Lung (tissue), 11 donors: ENCODE measurements at regions not wholly inside any gene's neighbourhood (a gene's known extent, or its start where the extent isn't known, plus 50 kb on each side); places are given as distances from the start of the nearest gene placed in this dataset.
"Not testable (repeated sequence)": the region's sequence is repeated elsewhere in the genome, so short reads cannot be mapped to it uniquely, and the experiment has no call there.

ENCODE experiments used
- ATAC-seq: fragments of 200-7000 bp; cut with Tn5 transposase; one replicate; pipeline ENCODE4 v1.9.1; 2020; ENCODE audit warnings: moderate number of reproducible peaks; ENCODE audit not compliant: insufficient read depth, low FRiP score
- DNase-seq, 3 donors: peaks; one replicate each; pipeline ENCODE4 v3.0.0-alpha.2; 2013 to 2017
- H3K27ac ChIP-seq, 2 donors: one replicate each; pipeline ENCODE4 v1.5.1; 2013; ENCODE audit warnings: mild to moderate bottlenecking in 2 of 2, moderate library complexity in 2 of 2, control low read depth in 1 of 2, inconsistent platforms in 1 of 2, low read depth in 1 of 2, low read length in 1 of 2
- H3K27me3 ChIP-seq, 3 donors: one replicate each; pipeline ENCODE4 v1.5.1; 2013; ENCODE audit warnings: low read length in 2 of 3; ENCODE audit not compliant: control insufficient read depth in 3 of 3, insufficient read depth in 3 of 3
- H3K36me3 ChIP-seq, 4 donors: one replicate each; pipeline ENCODE4 v1.5.1; 2013; ENCODE audit warnings: low read length in 4 of 4, mild to moderate bottlenecking in 1 of 4, moderate library complexity in 1 of 4; ENCODE audit not compliant: control insufficient read depth in 4 of 4, insufficient read depth in 4 of 4
- H3K4me1 ChIP-seq, 5 donors: one replicate each; pipeline ENCODE4 v1.5.1; 2013; ENCODE audit warnings: low read length in 5 of 5, mild to moderate bottlenecking in 2 of 5, moderate library complexity in 1 of 5; ENCODE audit not compliant: control insufficient read depth in 5 of 5, insufficient read depth in 5 of 5
- H3K4me3 ChIP-seq: one replicate; pipeline ENCODE4 v1.5.1; 2013; ENCODE audit warnings: mild to moderate bottlenecking, control low read depth, moderate library complexity
- H3K9ac ChIP-seq, 2 donors: one replicate each; pipeline ENCODE4 v1.5.1; 2013; ENCODE audit warnings: low read length in 2 of 2, control low read depth in 1 of 2; ENCODE audit not compliant: insufficient read depth in 1 of 2
- H3K9me3 ChIP-seq, 4 donors: one replicate each; pipeline ENCODE4 v1.5.1; 2013; ENCODE audit warnings: low read length in 3 of 4, mild to moderate bottlenecking in 1 of 4, moderate library complexity in 1 of 4; ENCODE audit not compliant: control insufficient read depth in 4 of 4, insufficient read depth in 3 of 4
- WGBS, 2 donors: extraction: QIAGEN DNeasy Blood & Tissue Kit; methylation state at CpG; one replicate each; pipeline ENCODE4 v1.1.7; 2013; 5-methylcytosine and 5-hydroxymethylcytosine counted together
- TF ChIP-seq, protein P1 (sequence below): IDR thresholded peaks from 2 replicates; pipeline ENCODE4 v1.5.1; 2012; ENCODE audit warnings: mild to moderate bottlenecking; ENCODE audit errors: control extremely low read depth, extremely low read depth
- donor health status: control.
- donor health status: control.
- donor health status: Bipolar disorder and iron deficiency.
- donor health status: healthy.
- donor health status: DM: yes; HTN: yes; CAD: no.

- Histone ChIP-seq H3K4me1 (peaks cover 0 to 34% (median 10%) of the 10 kb centered on the region in 5 donors), H3K4me3 (no peak overlapping the region), H3K9me3 (no peaks in the 10 kb centered on the region), H3K36me3 (no peaks in the 10 kb centered on the region), H3K27me3 (no peaks in the 10 kb centered on the region), H3K27ac (no peak overlapping the region), H3K9ac (no peak overlapping the region)
- TF ChIP-seq, protein P1, sequence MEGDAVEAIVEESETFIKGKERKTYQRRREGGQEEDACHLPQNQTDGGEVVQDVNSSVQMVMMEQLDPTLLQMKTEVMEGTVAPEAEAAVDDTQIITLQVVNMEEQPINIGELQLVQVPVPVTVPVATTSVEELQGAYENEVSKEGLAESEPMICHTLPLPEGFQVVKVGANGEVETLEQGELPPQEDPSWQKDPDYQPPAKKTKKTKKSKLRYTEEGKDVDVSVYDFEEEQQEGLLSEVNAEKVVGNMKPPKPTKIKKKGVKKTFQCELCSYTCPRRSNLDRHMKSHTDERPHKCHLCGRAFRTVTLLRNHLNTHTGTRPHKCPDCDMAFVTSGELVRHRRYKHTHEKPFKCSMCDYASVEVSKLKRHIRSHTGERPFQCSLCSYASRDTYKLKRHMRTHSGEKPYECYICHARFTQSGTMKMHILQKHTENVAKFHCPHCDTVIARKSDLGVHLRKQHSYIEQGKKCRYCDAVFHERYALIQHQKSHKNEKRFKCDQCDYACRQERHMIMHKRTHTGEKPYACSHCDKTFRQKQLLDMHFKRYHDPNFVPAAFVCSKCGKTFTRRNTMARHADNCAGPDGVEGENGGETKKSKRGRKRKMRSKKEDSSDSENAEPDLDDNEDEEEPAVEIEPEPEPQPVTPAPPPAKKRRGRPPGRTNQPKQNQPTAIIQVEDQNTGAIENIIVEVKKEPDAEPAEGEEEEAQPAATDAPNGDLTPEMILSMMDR = no peak
- WGBS, 2 donors = 43 to 58% methylated on average over 5 of the region's 5 CpGs
- DNase-seq = peak; percentile 86 to 96 (median 95)
- peak; percentile 6 for ATAC-seq
Observed at GRCh38 chr5:66442951-66443445, 153.2 kb upstream of the MAST4 start.

GRCh38 chr5:66443462-66444130 lies 152.6 kb upstream of the MAST4 start:
- ATAC-seq = no peak
- WGBS, 2 donors = 70 to 79% methylated on average over 4 of the region's 4 CpGs
- TF ChIP-seq, protein P1 = no peak

GRCh38 chr5:66448070-66448469 lies 148.1 kb upstream of the MAST4 start:
- DNase-seq, H3K9me3 ChIP-seq, ATAC-seq, H3K9ac ChIP-seq, H3K4me1 ChIP-seq, H3K36me3 ChIP-seq, H3K27ac ChIP-seq, H3K4me3 ChIP-seq, H3K27me3 ChIP-seq: not testable (repeated sequence)
- 95 to 100% methylated on average over 1 of the region's 1 CpG for WGBS, 2 donors

More at GRCh38 chr5:66443462-66444130, 152.6 kb upstream of the MAST4 start:
- Histone ChIP-seq H3K4me1 (peaks cover 0 to 34% (median 10%) of the 10 kb centered on the region in 5 donors), H3K27me3 (no peaks in the 10 kb centered on the region), H3K9me3 (no peaks in the 10 kb centered on the region), H3K27ac (no peak overlapping the region), H3K9ac (no peak overlapping the region), H3K36me3 (no peaks in the 10 kb centered on the region), H3K4me3 (no peak overlapping the region)
- peak; percentile 32 to 89 (median 86) for DNase-seq

GRCh38 chr5:66450237-66450636 lies 146.0 kb upstream of the MAST4 start:
- no peak overlapping the region for H3K27ac ChIP-seq
- no peak for DNase-seq
- ATAC-seq = no peak
- TF ChIP-seq, protein P1 = no peak
- no peaks in the 10 kb centered on the region for H3K27me3 ChIP-seq
- no peak overlapping the region for H3K9ac ChIP-seq
- H3K9me3 ChIP-seq = peaks cover 0 to 2% (median 0%) of the 10 kb centered on the region in 4 donors
- no peaks in the 10 kb centered on the region for H3K36me3 ChIP-seq
- peaks cover 0 to 6% (median 0%) of the 10 kb centered on the region in 5 donors for H3K4me1 ChIP-seq
- no peak overlapping the region for H3K4me3 ChIP-seq
- 95 to 97% methylated on average over 6 of the region's 6 CpGs for WGBS, 2 donors
